HG03108 (cell line): ENCODE measurements at regions not wholly inside any gene's neighbourhood (a gene's known extent, or its start where the extent isn't known, plus 50 kb on each side); places are given as distances from the start of the nearest gene placed in this dataset.
"Not testable (repeated sequence)": the region's sequence is repeated elsewhere in the genome, so short reads cannot be mapped to it uniquely, and the experiment has no call there.

ENCODE experiments used
- ATAC-seq: cut with Tn5 transposase; IDR thresholded peaks from one replicate; pipeline ENCODE4 v1.9.1; 2021; ENCODE audit warnings: moderate library complexity; ENCODE audit not compliant: unreplicated experiment

- ATAC-seq = no peak
Measured at GRCh38 chr10:64626924-64627323, 1105.7 kb downstream of the REEP3 start.

- ATAC-seq = no peak
Measured at GRCh38 chr10:64630534-64630933, 1109.3 kb downstream of the REEP3 start.

DNA sequence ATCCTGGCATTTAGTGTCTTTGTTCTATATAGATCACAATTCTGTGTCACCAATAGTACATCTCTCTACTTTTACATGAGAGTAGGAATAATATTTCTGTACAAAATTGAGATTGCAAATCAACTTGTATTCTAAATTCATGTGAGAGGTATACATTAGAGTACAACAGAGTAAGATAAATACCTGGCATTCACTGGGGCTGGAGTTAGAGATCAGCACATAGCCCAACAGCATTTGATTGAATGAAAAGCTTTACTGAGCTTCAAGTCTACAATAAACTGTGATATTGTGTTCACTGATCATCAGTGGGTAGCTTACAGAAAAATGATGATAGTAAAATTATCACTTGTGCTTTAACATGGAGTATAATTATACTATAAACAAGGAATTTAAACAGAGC is 1114.7 kb downstream of the REEP3 start:
- no peak for ATAC-seq

DNA sequence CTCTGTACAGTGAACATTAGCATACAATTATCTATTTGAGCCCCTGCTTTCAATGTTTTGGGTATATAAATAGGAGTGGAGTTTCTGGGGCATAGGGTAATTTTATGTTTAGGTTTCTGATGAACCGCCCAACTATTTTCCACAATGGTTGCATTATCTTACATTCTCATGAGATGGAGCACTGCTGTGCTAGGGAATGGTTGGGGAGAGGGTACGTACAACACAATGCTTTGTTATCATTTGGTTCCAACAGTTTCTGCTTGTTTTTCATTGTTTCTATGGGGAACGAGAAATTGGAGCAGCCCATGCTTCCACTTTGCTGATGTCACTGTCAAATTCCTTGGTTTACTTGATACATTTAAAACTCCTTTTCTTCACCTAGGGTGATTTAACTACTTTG is 1115.3 kb downstream of the REEP3 start:
- no peak for ATAC-seq

DNA sequence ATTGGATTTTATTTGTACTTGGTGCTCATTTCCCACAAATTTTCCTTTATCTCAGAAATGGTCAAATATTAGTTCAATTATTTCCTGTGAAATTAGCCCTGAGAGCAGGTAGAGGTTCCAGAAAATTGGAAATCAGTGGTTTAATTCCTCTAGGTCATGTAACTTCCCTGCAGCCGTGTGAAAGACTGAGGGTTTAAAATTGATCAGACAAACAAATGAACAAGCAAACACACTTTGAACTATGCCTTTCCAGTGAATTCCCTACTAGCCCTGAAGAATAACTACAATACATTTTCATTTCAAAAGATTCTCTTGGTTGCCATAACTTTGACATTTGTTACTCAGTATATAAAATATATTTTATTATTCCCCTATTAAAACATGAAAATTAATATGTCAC is 1116.7 kb downstream of the REEP3 start:
- no peak for ATAC-seq

DNA sequence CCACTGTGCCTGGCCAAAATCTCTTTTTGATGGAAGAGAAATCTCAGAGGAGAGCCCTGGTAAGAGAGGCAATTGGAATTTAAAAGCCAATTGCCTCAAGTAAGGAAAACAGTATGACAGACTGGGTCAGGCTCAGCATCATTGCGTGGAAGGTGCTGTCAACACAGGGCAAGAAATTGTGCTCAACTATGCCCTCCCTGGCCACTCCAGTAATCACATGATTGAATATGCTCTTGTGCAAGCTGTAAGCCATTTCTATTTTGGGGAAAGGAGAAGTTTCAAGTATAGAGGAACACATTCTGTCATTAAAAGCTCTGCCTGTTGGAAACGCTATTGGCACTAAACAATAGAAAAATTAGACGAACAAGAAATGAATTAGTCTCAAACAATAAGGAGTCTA is 1127.7 kb downstream of the REEP3 start:
- no peak for ATAC-seq

- ATAC-seq = no peak
Measured at GRCh38 chr10:64658528-64658927, 1137.3 kb downstream of the REEP3 start.

- no peak for ATAC-seq
Measured at GRCh38 chr10:64659311-64659710, 1138.1 kb downstream of the REEP3 start.

DNA sequence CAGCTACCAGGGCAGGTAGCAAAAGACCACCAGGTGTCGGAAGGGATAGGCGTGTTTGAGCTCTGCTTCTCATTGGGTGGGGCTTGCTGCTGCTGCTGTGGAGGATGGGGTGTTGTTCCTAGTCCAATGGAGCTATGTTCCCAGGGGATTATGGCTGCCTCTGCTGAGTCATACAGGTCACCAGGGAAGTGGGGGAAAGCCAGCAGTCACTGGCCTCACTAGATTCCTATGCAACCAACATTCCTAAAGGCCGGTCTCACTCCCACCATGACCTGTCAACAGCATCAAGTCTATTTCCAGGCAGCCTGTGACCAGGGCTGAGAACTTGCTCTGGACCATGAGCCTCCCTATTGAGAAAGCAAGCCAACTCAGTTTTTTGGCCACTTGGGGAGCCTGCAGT is 1160.8 kb downstream of the REEP3 start:
- no peak for ATAC-seq

DNA sequence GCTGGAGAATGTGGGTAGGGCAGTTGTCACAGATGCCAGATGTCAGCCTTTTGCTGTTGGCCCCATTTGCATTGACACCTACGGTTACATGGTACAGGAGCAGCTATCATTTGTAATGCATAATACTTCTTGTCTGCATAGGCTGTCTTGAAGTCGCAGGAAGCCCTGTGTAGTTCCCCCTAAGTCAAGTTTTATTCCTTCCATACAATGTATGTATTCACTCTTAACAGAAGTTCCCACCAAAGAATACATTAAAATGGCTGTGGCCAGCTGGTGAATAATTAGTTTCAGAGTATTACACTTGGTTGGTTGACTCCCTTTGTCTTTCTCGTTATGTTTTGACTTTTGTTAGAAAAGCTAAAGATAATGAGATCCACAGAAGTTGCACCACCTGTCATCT is 1169.0 kb downstream of the REEP3 start:
- ATAC-seq = no peak

DNA sequence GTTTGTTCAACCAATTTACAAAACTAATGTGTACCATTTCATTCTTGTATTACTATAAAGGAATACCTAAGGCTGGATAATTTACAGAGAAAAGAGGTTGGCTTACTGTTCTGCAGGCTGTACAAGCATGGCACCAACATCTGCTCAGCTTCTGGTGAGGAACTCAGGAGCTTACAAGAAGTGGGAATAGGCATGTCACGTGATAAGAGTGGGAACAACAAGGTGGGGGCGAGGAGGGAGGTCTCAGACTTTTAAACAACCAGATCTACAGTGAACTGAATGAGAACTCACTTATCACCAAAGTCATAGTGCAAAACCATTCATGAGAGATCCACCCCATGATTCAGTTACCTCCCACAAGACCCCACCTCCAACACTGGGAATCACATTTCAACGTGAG is 1178.0 kb downstream of the REEP3 start:
- no peak for ATAC-seq

DNA sequence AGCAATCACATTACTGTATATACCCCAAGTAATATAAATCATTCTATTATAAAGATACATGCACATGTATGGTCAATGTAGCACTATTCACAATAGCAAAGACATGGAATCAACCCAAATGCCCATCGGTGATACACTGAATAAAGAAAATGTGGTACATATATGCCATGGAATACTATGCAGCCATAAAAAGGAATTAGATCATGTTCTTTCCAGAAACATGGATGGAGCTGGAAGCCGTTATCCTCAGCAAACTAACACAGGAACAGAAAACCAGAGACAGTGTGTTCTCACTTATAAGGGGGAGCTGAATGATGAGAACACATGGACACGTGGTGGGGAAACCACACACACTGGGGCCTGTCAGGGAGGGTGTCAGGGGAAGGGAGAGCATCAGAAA is 1180.9 kb downstream of the REEP3 start:
- ATAC-seq = not testable (repeated sequence)

DNA sequence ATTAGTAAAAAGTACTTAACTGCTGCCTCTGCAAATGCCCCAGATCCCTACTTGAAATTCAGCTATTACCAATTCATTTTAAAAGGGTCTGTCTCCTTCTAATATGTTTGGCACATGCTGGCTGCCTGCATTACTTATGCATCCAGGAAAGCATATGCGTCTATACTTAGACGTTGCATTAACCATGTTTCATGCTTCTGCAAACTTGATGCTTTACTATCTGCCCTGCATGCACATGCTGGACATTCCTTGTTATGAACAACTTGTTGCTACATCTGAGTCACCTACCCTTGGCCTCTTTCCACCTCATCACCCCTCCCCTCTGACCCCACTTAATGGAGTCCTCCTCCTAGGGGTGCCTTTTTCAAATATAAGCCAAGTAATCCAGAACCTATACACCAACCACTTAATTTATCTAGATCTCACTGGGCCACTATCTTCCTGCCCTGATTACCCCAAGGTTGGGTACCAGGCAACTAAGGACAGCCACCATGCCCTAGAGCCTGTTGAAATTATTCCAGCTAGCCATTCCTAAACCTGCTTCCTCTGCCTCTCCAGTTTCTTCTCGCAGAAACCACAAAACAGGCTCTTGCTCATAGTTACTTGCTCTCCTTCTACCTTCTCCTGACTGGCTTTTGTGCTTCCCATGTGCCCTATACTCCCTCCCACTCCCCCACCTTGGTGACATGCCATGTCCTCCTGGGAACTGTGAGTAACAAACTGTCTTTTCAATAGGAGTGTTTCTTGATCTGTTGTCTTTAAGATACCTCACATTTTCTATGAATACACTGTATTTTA is 1187.9 kb downstream of the REEP3 start:
- no peak for ATAC-seq

- no peak for ATAC-seq
Measured at GRCh38 chr10:64726466-64726865, 1205.3 kb downstream of the REEP3 start.

DNA sequence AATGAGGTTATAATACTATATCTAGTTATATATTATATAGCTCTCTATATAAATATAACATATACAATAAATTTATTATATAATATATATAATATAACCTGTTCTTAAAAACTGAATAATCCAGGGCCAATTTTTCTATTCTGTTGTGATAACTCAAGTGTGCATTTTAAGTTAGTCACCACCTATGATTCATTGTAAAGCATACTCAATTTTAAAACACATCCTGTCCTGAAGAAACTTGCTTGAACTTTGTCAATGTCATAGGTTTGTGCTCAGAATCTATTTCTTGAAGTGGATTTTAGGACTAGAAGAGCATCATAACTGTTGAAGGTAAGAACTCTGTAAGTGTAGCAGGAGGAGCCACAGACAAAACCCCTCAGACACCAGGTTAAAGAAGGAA is 1209.8 kb downstream of the REEP3 start:
- no peak for ATAC-seq

DNA sequence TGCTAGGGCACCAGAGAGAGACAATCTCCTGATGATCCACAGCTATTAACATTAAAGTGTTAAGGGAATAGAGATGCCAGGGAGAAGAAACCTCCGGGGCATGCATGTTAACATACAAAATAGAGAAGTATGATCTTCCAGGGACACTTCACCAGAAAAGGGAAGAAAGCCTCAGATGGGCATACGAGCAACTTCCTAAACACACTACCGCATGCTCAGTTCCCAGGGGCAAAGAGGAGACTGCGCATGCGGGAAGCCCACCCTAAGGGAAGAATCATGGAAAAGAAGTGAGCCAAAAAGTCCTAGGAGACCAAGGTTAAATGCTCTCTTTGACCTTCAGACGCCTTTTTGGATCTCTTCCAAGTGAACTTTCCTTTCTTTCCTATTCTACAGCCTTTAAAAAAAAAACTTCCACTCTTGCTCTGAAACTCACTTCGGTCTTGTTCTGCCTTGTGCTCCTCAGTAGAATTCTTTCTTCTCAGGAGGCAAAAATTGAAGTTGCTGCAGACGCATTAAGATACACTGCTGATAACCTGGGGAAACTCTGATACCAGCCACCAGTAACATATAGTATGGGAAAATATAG is 1211.3 kb downstream of the REEP3 start:
- no peak for ATAC-seq

- no peak for ATAC-seq
Measured at GRCh38 chr10:64733980-64734379, 1212.8 kb downstream of the REEP3 start.

- ATAC-seq = no peak
Measured at GRCh38 chr10:64738462-64738861, 1217.3 kb downstream of the REEP3 start.

DNA sequence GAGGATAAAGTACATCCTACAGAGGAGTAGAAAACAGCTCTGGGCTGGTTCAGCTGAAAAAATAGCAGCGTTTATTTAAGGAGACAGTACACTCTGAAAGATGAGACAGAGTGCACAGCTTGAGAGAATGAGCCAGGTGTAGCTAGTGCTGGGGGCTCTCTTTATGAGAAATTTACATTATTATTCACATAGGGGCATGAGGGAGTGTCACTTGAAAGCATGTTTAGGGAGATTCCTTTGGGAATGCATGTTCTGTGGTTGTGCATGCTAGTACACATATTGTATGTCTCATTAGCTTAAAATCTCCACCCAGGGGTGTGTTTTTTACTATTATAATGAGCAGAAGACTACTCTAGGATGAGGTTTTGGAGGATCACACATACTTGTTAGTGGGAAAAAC is 1224.4 kb downstream of the REEP3 start:
- no peak for ATAC-seq

DNA sequence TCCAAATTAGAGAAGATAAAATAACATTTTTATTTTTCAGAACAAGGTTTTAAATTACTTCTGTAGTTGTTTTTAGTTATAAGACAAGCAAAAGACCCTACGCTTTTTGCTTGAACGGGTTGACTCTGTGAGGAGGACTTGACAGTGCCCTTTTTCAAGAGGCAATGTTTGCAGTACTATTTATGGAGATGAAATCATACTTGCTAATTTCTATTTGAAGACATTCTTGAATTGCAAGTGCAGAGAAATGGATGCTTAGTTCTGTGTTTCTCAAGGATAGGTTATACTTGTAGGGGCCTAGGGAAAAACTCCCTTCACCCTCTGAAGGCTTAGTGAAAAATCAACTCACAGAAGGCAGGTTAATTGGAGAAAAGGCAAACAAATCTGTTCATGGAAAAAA is 1229.5 kb downstream of the REEP3 start:
- ATAC-seq = no peak

DNA sequence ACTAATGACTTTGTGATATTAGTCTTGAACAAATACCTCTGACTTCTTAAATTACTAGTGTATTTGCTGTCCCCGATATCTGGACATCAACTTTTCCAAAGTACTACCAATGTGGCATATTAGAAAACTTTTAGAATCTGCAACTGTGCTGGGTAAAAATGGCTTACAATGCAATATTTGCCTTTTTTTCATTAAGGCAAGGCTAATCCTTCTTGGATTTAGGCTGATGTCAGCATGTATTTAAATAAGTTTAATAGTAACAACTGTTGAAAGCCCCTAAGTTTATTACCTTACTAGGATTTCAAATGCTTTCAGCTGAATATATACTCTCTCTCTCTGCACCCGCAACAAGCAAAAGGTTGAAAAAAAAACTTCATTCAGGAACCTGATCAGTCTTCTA is 1232.3 kb downstream of the REEP3 start:
- no peak for ATAC-seq

GRCh38 chr10:64760371-64760770 is 1239.2 kb downstream of the REEP3 start:
- no peak for ATAC-seq

DNA sequence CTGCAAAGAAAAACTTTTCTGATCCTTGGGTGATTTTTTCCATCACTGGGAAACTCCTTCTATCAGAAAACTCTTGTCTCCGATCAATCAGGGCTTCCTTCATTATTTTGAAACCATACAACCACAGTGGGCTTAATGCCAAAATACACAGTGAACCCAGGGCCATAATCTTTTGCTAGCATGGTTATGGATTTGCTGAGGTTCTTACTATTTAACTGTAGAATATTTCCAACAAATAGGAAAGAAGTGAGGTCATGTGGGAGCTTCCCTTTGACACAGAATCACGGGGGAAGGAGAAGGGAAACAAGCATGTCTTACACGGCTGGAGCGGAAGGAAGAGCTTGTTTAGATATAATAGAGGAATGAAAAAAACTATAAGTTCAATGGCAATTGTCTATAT is 1241.7 kb downstream of the REEP3 start:
- no peak for ATAC-seq
